Activated naive CD4-positive, alpha-beta T cell treated with anti-CD3 and anti-CD28 coated beads, Interleukin-2, amount 10 ng/mL, durations not matched to agents 7 days and 5 days (primary cell): ENCODE measurements at regions not wholly inside any gene's neighbourhood (a gene's known extent, or its start where the extent isn't known, plus 50 kb on each side); places are given as distances from the start of the nearest gene placed in this dataset.

Experiments
- CTCF ChIA-PET: fragments of 350-600 bp; sonication (Branson Sonifier 250); formaldehyde crosslinking; loops from one replicate; lab custom pipeline; 2021; ENCODE audit warnings: antibody characterized with exemption; lab: Charles Lee
- DNase-seq: peaks from one replicate; pipeline ENCODE4 v3.0.0-alpha.2; 2020
- H3K27ac Mint-ChIP-seq: one replicate; pipeline ENCODE4 v1.8.0; 2021; ENCODE audit warnings: mild to moderate bottlenecking, moderate library complexity, mixed read lengths
- H3K27me3 Mint-ChIP-seq: one replicate; pipeline ENCODE4 v1.8.0; 2021; ENCODE audit warnings: mild to moderate bottlenecking, mixed read lengths
- H3K36me3 Mint-ChIP-seq: one replicate; pipeline ENCODE4 v1.8.0; 2021; ENCODE audit warnings: mixed read lengths
- H3K4me1 Mint-ChIP-seq: one replicate; pipeline ENCODE4 v1.8.0; 2021; ENCODE audit warnings: mixed read lengths
- H3K4me3 Mint-ChIP-seq: one replicate; pipeline ENCODE4 v1.8.0; 2021; ENCODE audit warnings: mild to moderate bottlenecking, moderate library complexity, mixed read lengths
- H3K9me3 Mint-ChIP-seq: one replicate; pipeline ENCODE4 v1.8.0; 2021; ENCODE audit warnings: mixed read lengths

- no peak overlapping the region for H3K27ac Mint-ChIP-seq
- CTCF ChIA-PET: no interaction called here
- H3K27me3 Mint-ChIP-seq: peaks cover 16% of the 10 kb centered on the region
- peaks cover 3% of the 10 kb centered on the region for H3K4me1 Mint-ChIP-seq
- H3K36me3 Mint-ChIP-seq: no peaks in the 10 kb centered on the region
- H3K4me3 Mint-ChIP-seq: no peak overlapping the region
- no peak for DNase-seq
- no peaks in the 10 kb centered on the region for H3K9me3 Mint-ChIP-seq
Measured at GRCh38 chr2:16304876-16305590, 360.6 kb downstream of the CYRIA start.

- DNase-seq: no peak
- no peaks in the 10 kb centered on the region for H3K9me3 Mint-ChIP-seq
- H3K27me3 Mint-ChIP-seq: peaks cover 16% of the 10 kb centered on the region
- H3K4me1 Mint-ChIP-seq: peaks cover 3% of the 10 kb centered on the region
- no peak overlapping the region for H3K4me3 Mint-ChIP-seq
- H3K27ac Mint-ChIP-seq: no peak overlapping the region
- CTCF ChIA-PET: interaction anchor here (1.2 kb wide), 1 partner anchor 364 kb away, joined by 4 read pairs; the partner anchor contains the start of gene MYCN
- H3K36me3 Mint-ChIP-seq: no peaks in the 10 kb centered on the region
Measured at GRCh38 chr2:16303761-16304160, 361.9 kb downstream of the CYRIA start.

- peak overlapping the region; percentile 49 for H3K4me3 Mint-ChIP-seq
- no peaks in the 10 kb centered on the region for H3K36me3 Mint-ChIP-seq
- no peak overlapping the region for H3K27ac Mint-ChIP-seq
- peaks cover 16% of the 10 kb centered on the region for H3K27me3 Mint-ChIP-seq
- peaks cover 3% of the 10 kb centered on the region for H3K4me1 Mint-ChIP-seq
- CTCF ChIA-PET: interaction anchor here (1.2 kb wide), 1 partner anchor 363 kb away, joined by 4 read pairs; the partner anchor contains the start of gene MYCN
- no peak for DNase-seq
- H3K9me3 Mint-ChIP-seq: no peaks in the 10 kb centered on the region
Measured at GRCh38 chr2:16303273-16303577, 362.4 kb downstream of the CYRIA start.

- no peak for DNase-seq
- no peaks in the 10 kb centered on the region for H3K9me3 Mint-ChIP-seq
- CTCF ChIA-PET: interaction anchor here (1.2 kb wide), 1 partner anchor 363 kb away, joined by 4 read pairs; the partner anchor contains the start of gene MYCN
Measured at GRCh38 chr2:16302431-16303272, 362.3 kb downstream of the MYCN start.

DNA sequence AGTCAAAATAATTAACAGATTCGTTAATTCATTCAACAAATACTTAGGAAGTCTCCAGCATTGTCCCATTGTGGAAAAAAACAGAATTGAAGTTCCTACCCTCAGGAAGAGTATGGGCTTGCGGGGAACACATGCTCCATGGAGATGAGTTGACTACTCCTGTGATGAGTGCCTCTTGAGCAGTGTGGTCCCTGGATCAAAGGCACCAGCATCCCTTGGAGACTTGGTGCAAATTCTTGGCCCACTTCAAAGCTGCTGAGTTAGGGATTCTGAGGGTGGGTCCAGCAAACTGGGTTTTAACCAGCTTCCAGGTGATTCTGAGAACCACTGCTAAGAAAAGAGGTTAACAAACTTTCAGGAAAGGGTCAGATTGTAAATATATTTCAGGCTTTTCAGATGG is 361.6 kb downstream of the MYCN start:
- no peak for DNase-seq
- Mint-ChIP-seq H3K4me3 (no peak overlapping the region), H3K27ac (no peak overlapping the region), H3K4me1 (peaks cover 3% of the 10 kb centered on the region), H3K27me3 (peaks cover 16% of the 10 kb centered on the region), H3K9me3 (no peaks in the 10 kb centered on the region), H3K36me3 (no peaks in the 10 kb centered on the region)
- CTCF ChIA-PET: no interaction called here

More at GRCh38 chr2:16302431-16303272, 362.3 kb downstream of the MYCN start:
- Mint-ChIP-seq H3K4me3 (peak overlapping the region; percentile 49), H3K27me3 (peaks cover 16% of the 10 kb centered on the region), H3K36me3 (no peaks in the 10 kb centered on the region), H3K27ac (no peak overlapping the region), H3K4me1 (peaks cover 3% of the 10 kb centered on the region)

DNA sequence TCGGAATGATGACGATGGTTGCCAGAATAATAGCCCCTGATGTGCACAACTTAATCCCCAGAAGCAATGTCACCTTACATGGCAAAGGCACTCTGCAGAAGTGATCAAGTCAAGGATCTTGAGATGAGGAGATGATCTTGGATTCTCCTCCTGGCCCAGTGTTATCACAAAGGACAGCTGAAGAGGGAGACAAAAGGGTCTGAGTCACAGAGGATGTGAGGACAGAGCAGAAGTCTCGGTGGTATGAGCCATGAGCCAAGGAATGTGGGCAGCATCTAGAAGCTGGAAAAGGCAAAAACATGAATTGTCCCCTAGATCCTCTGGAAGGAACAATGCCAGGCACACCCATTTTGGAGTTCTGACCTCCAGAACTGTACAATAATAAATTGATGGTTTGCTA is 358.5 kb downstream of the MYCN start:
- Mint-ChIP-seq H3K9me3 (no peaks in the 10 kb centered on the region), H3K4me1 (peaks cover 3% of the 10 kb centered on the region), H3K27ac (no peak overlapping the region), H3K36me3 (no peaks in the 10 kb centered on the region), H3K27me3 (peaks cover 13% of the 10 kb centered on the region), H3K4me3 (no peak overlapping the region)
- no peak for DNase-seq
- CTCF ChIA-PET: interaction anchor here (0.7 kb wide), 1 partner anchor 894 kb away, joined by 3 read pairs; no protein-coding TSS in a partner anchor

- CTCF ChIA-PET: no interaction called here
- H3K4me3 Mint-ChIP-seq: no peak overlapping the region
Measured at GRCh38 chr2:16296331-16297250, 356.2 kb downstream of the MYCN start.

GRCh38 chr2:16296038-16296290 is 355.6 kb downstream of the MYCN start:
- H3K4me1 Mint-ChIP-seq: no peaks in the 10 kb centered on the region
- H3K27me3 Mint-ChIP-seq: peaks cover 3% of the 10 kb centered on the region
- no peaks in the 10 kb centered on the region for H3K36me3 Mint-ChIP-seq
- no peak overlapping the region for H3K27ac Mint-ChIP-seq
- H3K4me3 Mint-ChIP-seq: no peak overlapping the region
- no peaks in the 10 kb centered on the region for H3K9me3 Mint-ChIP-seq
- CTCF ChIA-PET: no interaction called here
- no peak for DNase-seq

More at GRCh38 chr2:16296331-16297250, 356.2 kb downstream of the MYCN start:
- H3K4me1 Mint-ChIP-seq: no peaks in the 10 kb centered on the region
- no peak overlapping the region for H3K27ac Mint-ChIP-seq
- DNase-seq: no peak
- no peaks in the 10 kb centered on the region for H3K36me3 Mint-ChIP-seq
- H3K27me3 Mint-ChIP-seq: peaks cover 4% of the 10 kb centered on the region
- H3K9me3 Mint-ChIP-seq: no peaks in the 10 kb centered on the region

GRCh38 chr2:16294791-16295190 is 354.4 kb downstream of the MYCN start:
- no peaks in the 10 kb centered on the region for H3K9me3 Mint-ChIP-seq
- no peaks in the 10 kb centered on the region for H3K4me1 Mint-ChIP-seq
- DNase-seq: no peak
- H3K36me3 Mint-ChIP-seq: no peaks in the 10 kb centered on the region
- H3K27me3 Mint-ChIP-seq: peaks cover 3% of the 10 kb centered on the region
- no peak overlapping the region for H3K4me3 Mint-ChIP-seq
- CTCF ChIA-PET: no interaction called here
- H3K27ac Mint-ChIP-seq: no peak overlapping the region

DNA sequence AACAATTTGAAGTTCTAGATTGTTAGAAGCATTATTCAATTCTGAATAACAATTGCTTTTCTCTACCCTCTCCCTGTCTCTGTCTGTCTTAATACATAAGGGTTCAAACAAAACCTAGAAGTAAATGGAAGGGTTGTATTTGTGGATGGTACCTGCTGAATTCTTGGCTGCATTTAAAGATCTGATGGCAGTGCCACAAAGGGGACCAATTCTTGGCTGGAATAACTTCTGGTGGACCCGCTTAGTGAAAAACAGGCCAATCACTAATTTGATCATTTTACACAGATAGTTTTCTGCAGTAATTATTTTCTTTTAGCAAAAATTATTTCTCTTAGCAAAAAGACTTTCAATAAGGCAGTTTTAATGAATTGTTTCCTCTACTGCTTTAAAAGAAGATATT is 353.5 kb downstream of the MYCN start:
- H3K27me3 Mint-ChIP-seq: peaks cover 3% of the 10 kb centered on the region
- no peaks in the 10 kb centered on the region for H3K4me1 Mint-ChIP-seq
- no peaks in the 10 kb centered on the region for H3K36me3 Mint-ChIP-seq
- H3K4me3 Mint-ChIP-seq: no peak overlapping the region
- CTCF ChIA-PET: no interaction called here
- no peaks in the 10 kb centered on the region for H3K9me3 Mint-ChIP-seq
- no peak for DNase-seq
- no peak overlapping the region for H3K27ac Mint-ChIP-seq

GRCh38 chr2:16293398-16293797 is 353.0 kb downstream of the MYCN start:
- peaks cover 3% of the 10 kb centered on the region for H3K27me3 Mint-ChIP-seq
- DNase-seq: no peak
- H3K4me1 Mint-ChIP-seq: no peaks in the 10 kb centered on the region
- H3K9me3 Mint-ChIP-seq: no peaks in the 10 kb centered on the region
- no peak overlapping the region for H3K27ac Mint-ChIP-seq
- H3K4me3 Mint-ChIP-seq: no peak overlapping the region
- CTCF ChIA-PET: no interaction called here
- no peaks in the 10 kb centered on the region for H3K36me3 Mint-ChIP-seq

GRCh38 chr2:16291731-16292550 is 351.6 kb downstream of the MYCN start:
- Mint-ChIP-seq H3K36me3 (no peaks in the 10 kb centered on the region), H3K4me3 (no peak overlapping the region), H3K4me1 (no peaks in the 10 kb centered on the region), H3K27me3 (peaks cover 3% of the 10 kb centered on the region), H3K9me3 (no peaks in the 10 kb centered on the region), H3K27ac (no peak overlapping the region)
- CTCF ChIA-PET: no interaction called here
- DNase-seq: no peak

- Mint-ChIP-seq H3K36me3 (no peaks in the 10 kb centered on the region), H3K4me1 (no peaks in the 10 kb centered on the region), H3K4me3 (no peak overlapping the region), H3K9me3 (no peaks in the 10 kb centered on the region), H3K27me3 (peaks cover 3% of the 10 kb centered on the region), H3K27ac (no peak overlapping the region)
- no peak for DNase-seq
- CTCF ChIA-PET: no interaction called here
Measured at GRCh38 chr2:16291226-16291625, 350.9 kb downstream of the MYCN start.
